GM23248 (cell line): ENCODE measurements at regions not wholly inside any gene's neighbourhood (a gene's known extent, or its start where the extent isn't known, plus 50 kb on each side); places are given as distances from the start of the nearest gene placed in this dataset.

Experiments used
- EZH2 ChIP-seq: fragments of 200-600 bp; sonication (generic); IDR thresholded peaks from 2 replicates; pipeline ENCODE4 v1.6.1; 2018; ENCODE audit warnings: antibody characterized with exemption, mild to moderate bottlenecking; ENCODE audit not compliant: insufficient read depth, poor library complexity, severe bottlenecking
- EZH2phosphoT487 ChIP-seq: fragments of 200-600 bp; sonication (generic); IDR thresholded peaks from 2 replicates; pipeline ENCODE4 v1.6.1; 2018; ENCODE audit warnings: antibody characterized with exemption, moderate library complexity, mild to moderate bottlenecking, low read depth; ENCODE audit not compliant: insufficient read depth

GRCh38 chr2:39875914-39876267 lies 96.8 kb upstream of the THUMPD2 start:
- TF ChIP-seq EZH2 (no peak), EZH2phosphoT487 (no peak)
